Liver (tissue), 3 donors: ENCODE measurements at regions not wholly inside any gene's neighbourhood (a gene's known extent, or its start where the extent isn't known, plus 50 kb on each side); places are given as distances from the start of the nearest gene placed in this dataset.

Experiments used
- EGR1 ChIP-seq, 2 donors: IDR thresholded peaks; 2 replicates each; pipeline ENCODE4 v1.6.1; 2016 to 2018; ENCODE audit warnings: antibody characterized with exemption in 2 of 2, low read depth in 2 of 2
- GABPA ChIP-seq, 2 donors: IDR thresholded peaks in 1 of 2; conservative IDR thresholded peaks in 1 of 2; 2 replicates each; pipeline ENCODE4 v1.6.1; 2016; ENCODE audit warnings: antibody characterized with exemption in 2 of 2, mild to moderate bottlenecking in 1 of 2, moderate library complexity in 1 of 2
- HNF4A ChIP-seq, 2 donors: conservative IDR thresholded peaks; 2 replicates each; pipeline ENCODE4 v1.6.1; 2016; ENCODE audit warnings: antibody characterized with exemption in 2 of 2, mild to moderate bottlenecking in 2 of 2
- JUND ChIP-seq, 2 donors: IDR thresholded peaks; 2 replicates each; pipeline ENCODE4 v1.6.1; 2016; ENCODE audit warnings: antibody characterized with exemption in 2 of 2
- RAD21 ChIP-seq, 2 donors: IDR thresholded peaks; 2 replicates each; pipeline ENCODE4 v1.6.1; 2016; ENCODE audit warnings: antibody characterized with exemption in 2 of 2, mild to moderate bottlenecking in 2 of 2
- RXRA ChIP-seq, 2 donors: IDR thresholded peaks; 2 replicates each; pipeline ENCODE4 v1.6.1; 2017 to 2018; ENCODE audit warnings: antibody characterized with exemption in 2 of 2, mild to moderate bottlenecking in 1 of 2
- SP1 ChIP-seq: IDR thresholded peaks from 2 replicates; pipeline ENCODE4 v1.6.1; 2018; ENCODE audit warnings: antibody characterized with exemption, mild to moderate bottlenecking
- TAF1 ChIP-seq: conservative IDR thresholded peaks from 2 replicates; pipeline ENCODE4 v1.6.1; 2016; ENCODE audit warnings: antibody characterized with exemption, mild to moderate bottlenecking
- YY1 ChIP-seq: IDR thresholded peaks from 2 replicates; pipeline ENCODE4 v1.6.1; 2016; ENCODE audit warnings: antibody characterized with exemption, mild to moderate bottlenecking
- TF ChIP-seq, protein P1 (sequence below): IDR thresholded peaks from 2 replicates; pipeline ENCODE4 v1.6.1; 2016; ENCODE audit warnings: antibody characterized with exemption
- TF ChIP-seq, protein P2 (sequence below): fragments of 150-350 bp; IDR thresholded peaks from 2 replicates; pipeline ENCODE4 v1.5.1; 2017; ENCODE audit warnings: improper control_type of control experiment, low read depth, low read length; ENCODE audit not compliant: missing input control
- TF ChIP-seq, protein P3 (sequence below): IDR thresholded peaks from 2 replicates; pipeline ENCODE4 v1.6.1; 2016; ENCODE audit warnings: antibody characterized with exemption, mild to moderate bottlenecking
- TF ChIP-seq, protein P4 (sequence below): IDR thresholded peaks from 2 replicates; pipeline ENCODE4 v1.6.1; 2016; ENCODE audit warnings: antibody characterized with exemption
- donor health status: healthy.
- donor health status: healthy.

DNA sequence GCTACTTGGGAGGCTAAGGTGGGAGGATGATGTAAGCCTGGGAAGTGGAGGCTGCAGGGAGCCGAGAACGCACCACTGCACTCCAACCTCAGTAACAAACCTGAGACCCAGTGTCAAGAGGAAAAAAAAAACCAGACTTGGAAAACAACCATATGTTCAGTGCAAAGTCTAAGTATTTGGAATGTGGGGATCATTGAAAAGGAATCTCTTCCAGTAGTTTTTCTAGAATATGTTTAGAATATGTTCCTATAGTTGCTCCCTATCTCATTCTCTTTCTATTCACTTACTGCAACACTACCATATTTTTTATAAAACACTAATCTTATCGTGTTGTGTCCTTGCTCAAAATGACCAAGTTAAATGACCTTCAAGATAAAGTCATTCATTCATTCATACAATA is 423.5 kb upstream of the SOX5 start:
- TF ChIP-seq, protein P1, sequence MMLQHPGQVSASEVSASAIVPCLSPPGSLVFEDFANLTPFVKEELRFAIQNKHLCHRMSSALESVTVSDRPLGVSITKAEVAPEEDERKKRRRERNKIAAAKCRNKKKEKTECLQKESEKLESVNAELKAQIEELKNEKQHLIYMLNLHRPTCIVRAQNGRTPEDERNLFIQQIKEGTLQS: no peak
- TF ChIP-seq, protein P2, sequence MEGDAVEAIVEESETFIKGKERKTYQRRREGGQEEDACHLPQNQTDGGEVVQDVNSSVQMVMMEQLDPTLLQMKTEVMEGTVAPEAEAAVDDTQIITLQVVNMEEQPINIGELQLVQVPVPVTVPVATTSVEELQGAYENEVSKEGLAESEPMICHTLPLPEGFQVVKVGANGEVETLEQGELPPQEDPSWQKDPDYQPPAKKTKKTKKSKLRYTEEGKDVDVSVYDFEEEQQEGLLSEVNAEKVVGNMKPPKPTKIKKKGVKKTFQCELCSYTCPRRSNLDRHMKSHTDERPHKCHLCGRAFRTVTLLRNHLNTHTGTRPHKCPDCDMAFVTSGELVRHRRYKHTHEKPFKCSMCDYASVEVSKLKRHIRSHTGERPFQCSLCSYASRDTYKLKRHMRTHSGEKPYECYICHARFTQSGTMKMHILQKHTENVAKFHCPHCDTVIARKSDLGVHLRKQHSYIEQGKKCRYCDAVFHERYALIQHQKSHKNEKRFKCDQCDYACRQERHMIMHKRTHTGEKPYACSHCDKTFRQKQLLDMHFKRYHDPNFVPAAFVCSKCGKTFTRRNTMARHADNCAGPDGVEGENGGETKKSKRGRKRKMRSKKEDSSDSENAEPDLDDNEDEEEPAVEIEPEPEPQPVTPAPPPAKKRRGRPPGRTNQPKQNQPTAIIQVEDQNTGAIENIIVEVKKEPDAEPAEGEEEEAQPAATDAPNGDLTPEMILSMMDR: no peak
- no peak for TF ChIP-seq TAF1
- no peak for TF ChIP-seq GABPA (IDR thresholded peaks at IDR 0.05 in 1 of 2, conservative IDR thresholded peaks at IDR 0.05 in 1 of 2)
- TF ChIP-seq RAD21 (IDR thresholded peaks at IDR 0.05): no peak
- TF ChIP-seq, protein P3, sequence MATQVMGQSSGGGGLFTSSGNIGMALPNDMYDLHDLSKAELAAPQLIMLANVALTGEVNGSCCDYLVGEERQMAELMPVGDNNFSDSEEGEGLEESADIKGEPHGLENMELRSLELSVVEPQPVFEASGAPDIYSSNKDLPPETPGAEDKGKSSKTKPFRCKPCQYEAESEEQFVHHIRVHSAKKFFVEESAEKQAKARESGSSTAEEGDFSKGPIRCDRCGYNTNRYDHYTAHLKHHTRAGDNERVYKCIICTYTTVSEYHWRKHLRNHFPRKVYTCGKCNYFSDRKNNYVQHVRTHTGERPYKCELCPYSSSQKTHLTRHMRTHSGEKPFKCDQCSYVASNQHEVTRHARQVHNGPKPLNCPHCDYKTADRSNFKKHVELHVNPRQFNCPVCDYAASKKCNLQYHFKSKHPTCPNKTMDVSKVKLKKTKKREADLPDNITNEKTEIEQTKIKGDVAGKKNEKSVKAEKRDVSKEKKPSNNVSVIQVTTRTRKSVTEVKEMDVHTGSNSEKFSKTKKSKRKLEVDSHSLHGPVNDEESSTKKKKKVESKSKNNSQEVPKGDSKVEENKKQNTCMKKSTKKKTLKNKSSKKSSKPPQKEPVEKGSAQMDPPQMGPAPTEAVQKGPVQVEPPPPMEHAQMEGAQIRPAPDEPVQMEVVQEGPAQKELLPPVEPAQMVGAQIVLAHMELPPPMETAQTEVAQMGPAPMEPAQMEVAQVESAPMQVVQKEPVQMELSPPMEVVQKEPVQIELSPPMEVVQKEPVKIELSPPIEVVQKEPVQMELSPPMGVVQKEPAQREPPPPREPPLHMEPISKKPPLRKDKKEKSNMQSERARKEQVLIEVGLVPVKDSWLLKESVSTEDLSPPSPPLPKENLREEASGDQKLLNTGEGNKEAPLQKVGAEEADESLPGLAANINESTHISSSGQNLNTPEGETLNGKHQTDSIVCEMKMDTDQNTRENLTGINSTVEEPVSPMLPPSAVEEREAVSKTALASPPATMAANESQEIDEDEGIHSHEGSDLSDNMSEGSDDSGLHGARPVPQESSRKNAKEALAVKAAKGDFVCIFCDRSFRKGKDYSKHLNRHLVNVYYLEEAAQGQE: no peak
- no peak for TF ChIP-seq SP1
- TF ChIP-seq, protein P4, sequence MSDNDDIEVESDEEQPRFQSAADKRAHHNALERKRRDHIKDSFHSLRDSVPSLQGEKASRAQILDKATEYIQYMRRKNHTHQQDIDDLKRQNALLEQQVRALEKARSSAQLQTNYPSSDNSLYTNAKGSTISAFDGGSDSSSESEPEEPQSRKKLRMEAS: no peak
- TF ChIP-seq RXRA (IDR thresholded peaks at IDR 0.05): no peak
- TF ChIP-seq EGR1 (IDR thresholded peaks at IDR 0.05; ENCODE audit: low read depth in 2 of 2): no peak
- no peak for TF ChIP-seq JUND (IDR thresholded peaks at IDR 0.05)
- TF ChIP-seq YY1: no peak
- TF ChIP-seq HNF4A (conservative IDR thresholded peaks at IDR 0.05): no peak
